Sigmoid colon (tissue), 6 donors: ENCODE measurements at regions not wholly inside any gene's neighbourhood (a gene's known extent, or its start where the extent isn't known, plus 50 kb on each side); places are given as distances from the start of the nearest gene placed in this dataset.

Source experiments
- DNase-seq: peaks from one replicate; pipeline ENCODE4 v3.0.0-alpha.2; 2019
- H3K27ac ChIP-seq, 4 donors: fragments of 200-600 bp; sonication (generic); one replicate each; pipeline ENCODE4 v1.5.1; 2016 to 2019; ENCODE audit warnings: mild to moderate bottlenecking in 1 of 4
- H3K27me3 ChIP-seq, 3 donors: fragments of 200-600 bp; sonication (generic); one replicate each; pipeline ENCODE4 v1.5.1; 2019; ENCODE audit warnings: mild to moderate bottlenecking in 1 of 3
- H3K36me3 ChIP-seq, 4 donors: fragments of 200-600 bp; sonication (generic); one replicate each; pipeline ENCODE4 v1.5.1; 2016 to 2019
- H3K4me1 ChIP-seq, 4 donors: fragments of 200-600 bp; sonication (generic); one replicate each; pipeline ENCODE4 v1.5.1; 2017 to 2019
- H3K4me3 ChIP-seq, 4 donors: fragments of 200-600 bp; sonication (generic); one replicate each; pipeline ENCODE4 v1.5.1; 2017 to 2019; ENCODE audit warnings: mild to moderate bottlenecking in 2 of 4, moderate library complexity in 1 of 4
- H3K9me3 ChIP-seq, 4 donors: fragments of 200-600 bp in 3 of 4; sonication (generic) in 3 of 4; one replicate each; pipeline versions ENCODE4 v1.5.1 to v1.6.1; 2013 to 2019
- EP300 ChIP-seq, 4 donors: sonication (generic); formaldehyde crosslinking; IDR thresholded peaks; one replicate each; pipeline ENCODE4 v1.6.1; 2017; ENCODE audit warnings: antibody characterized with exemption in 4 of 4
- POLR2A ChIP-seq, 2 donors: fragments of 450-650 bp; IDR thresholded peaks; one replicate each; pipeline ENCODE4 v1.6.1; 2016; ENCODE audit warnings: antibody characterized with exemption in 2 of 2, mild to moderate bottlenecking in 2 of 2, moderate library complexity in 2 of 2
- POLR2AphosphoS5 ChIP-seq, 4 donors: sonication (generic); formaldehyde crosslinking; IDR thresholded peaks; one replicate each; pipeline ENCODE4 v1.6.1; 2017; ENCODE audit warnings: antibody characterized with exemption in 4 of 4
- WGBS, 2 donors: extraction: QIAGEN DNeasy Blood & Tissue Kit; methylation state at CpG; one replicate each; pipeline ENCODE4 v1.1.7; 2013; 5-methylcytosine and 5-hydroxymethylcytosine counted together
- intact Hi-C: fragments of 100-400 bp; cut with DNase I; formaldehyde crosslinking; loops from one replicate; pipeline ENCODE4 v1.15.1; 2023
- TF ChIP-seq, protein P1 (sequence below), 4 experiments: fragments of 450-650 bp in 3 of 4; fragments of 200-600 bp in 1 of 4; IDR thresholded peaks; one replicate each; pipeline ENCODE4 v1.5.1; 2016 to 2019; ENCODE audit warnings: antibody characterized with exemption in 4 of 4, mild to moderate bottlenecking in 3 of 4, moderate library complexity in 2 of 4
- donor health status: healthy with polysubstance abuse.
- donor health status: healthy.

DNA sequence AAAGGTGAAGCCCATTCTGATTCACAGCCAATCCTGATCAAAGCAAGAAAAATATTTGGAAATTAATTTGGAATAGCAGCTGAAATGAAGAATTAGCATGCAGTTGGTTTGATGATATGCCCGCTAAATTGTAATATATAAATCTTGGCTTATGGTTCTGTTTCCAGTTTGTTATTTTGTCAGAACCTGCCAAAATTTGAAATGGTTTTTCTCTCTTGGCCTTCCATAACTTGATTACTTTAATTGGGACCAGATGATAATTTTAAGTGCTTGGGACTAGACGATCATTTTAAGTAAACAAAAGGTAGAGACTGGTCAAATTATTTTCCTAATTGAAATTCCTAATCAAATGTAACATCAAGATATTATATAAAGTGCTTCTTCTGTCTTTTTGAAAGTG, 842.4 kb downstream of the TBL1XR1 start:
- Histone ChIP-seq H3K4me3 (no peak overlapping the region), H3K4me1 (no peaks in the 10 kb centered on the region), H3K9me3 (no peaks in the 10 kb centered on the region), H3K27ac (no peak overlapping the region), H3K27me3 (no peaks in the 10 kb centered on the region), H3K36me3 (no peaks in the 10 kb centered on the region)
- WGBS, 2 donors = 71 to 78% methylated on average over 2 of the region's 2 CpGs
- intact Hi-C loops = no loop called here
- no peak for TF ChIP-seq POLR2A (IDR thresholded peaks at IDR 0.05)
- no peak for TF ChIP-seq EP300 (IDR thresholded peaks at IDR 0.05)
- TF ChIP-seq, protein P1, sequence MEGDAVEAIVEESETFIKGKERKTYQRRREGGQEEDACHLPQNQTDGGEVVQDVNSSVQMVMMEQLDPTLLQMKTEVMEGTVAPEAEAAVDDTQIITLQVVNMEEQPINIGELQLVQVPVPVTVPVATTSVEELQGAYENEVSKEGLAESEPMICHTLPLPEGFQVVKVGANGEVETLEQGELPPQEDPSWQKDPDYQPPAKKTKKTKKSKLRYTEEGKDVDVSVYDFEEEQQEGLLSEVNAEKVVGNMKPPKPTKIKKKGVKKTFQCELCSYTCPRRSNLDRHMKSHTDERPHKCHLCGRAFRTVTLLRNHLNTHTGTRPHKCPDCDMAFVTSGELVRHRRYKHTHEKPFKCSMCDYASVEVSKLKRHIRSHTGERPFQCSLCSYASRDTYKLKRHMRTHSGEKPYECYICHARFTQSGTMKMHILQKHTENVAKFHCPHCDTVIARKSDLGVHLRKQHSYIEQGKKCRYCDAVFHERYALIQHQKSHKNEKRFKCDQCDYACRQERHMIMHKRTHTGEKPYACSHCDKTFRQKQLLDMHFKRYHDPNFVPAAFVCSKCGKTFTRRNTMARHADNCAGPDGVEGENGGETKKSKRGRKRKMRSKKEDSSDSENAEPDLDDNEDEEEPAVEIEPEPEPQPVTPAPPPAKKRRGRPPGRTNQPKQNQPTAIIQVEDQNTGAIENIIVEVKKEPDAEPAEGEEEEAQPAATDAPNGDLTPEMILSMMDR (IDR thresholded peaks at IDR 0.05) = no peak
- no peak for TF ChIP-seq POLR2AphosphoS5 (IDR thresholded peaks at IDR 0.05)
- no peak for DNase-seq

GRCh38 chr3:176352716-176353334, 844.5 kb downstream of the TBL1XR1 start:
- intact Hi-C loops = no loop called here

DNA sequence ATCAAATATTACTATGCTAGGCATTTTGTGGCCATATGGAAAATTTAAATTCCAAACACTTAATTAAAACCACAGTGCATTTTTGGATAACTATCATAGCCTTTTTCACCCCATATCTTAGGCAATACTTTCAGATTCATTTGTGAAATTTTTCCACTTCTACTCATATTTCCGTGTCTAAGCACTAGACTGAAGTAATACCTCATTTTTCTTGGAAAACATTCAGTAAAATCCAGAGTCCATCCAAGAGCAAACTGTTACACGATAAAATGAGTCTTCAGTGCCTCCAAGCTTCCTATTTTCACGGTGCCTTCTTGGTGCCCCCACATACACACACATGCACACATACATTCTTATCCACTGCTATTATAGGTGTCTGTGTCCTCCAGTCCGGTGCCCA, 845.9 kb downstream of the TBL1XR1 start:
- WGBS, 2 donors = 77 to 81% methylated on average over 4 of the region's 4 CpGs
- intact Hi-C loops = no loop called here
- H3K9me3 ChIP-seq = no peaks in the 10 kb centered on the region
- H3K36me3 ChIP-seq = no peaks in the 10 kb centered on the region
- DNase-seq = no peak
- H3K4me3 ChIP-seq = no peak overlapping the region
- TF ChIP-seq, protein P1 (IDR thresholded peaks at IDR 0.05) = no peak
- TF ChIP-seq EP300 (IDR thresholded peaks at IDR 0.05) = no peak
- TF ChIP-seq POLR2A (IDR thresholded peaks at IDR 0.05) = no peak
- no peak for TF ChIP-seq POLR2AphosphoS5 (IDR thresholded peaks at IDR 0.05)
- H3K4me1 ChIP-seq = no peaks in the 10 kb centered on the region
- H3K27ac ChIP-seq = no peak overlapping the region
- H3K27me3 ChIP-seq = no peaks in the 10 kb centered on the region

More at GRCh38 chr3:176352716-176353334, 844.5 kb downstream of the TBL1XR1 start:
- 64 to 71% methylated on average over 4 of the region's 4 CpGs for WGBS, 2 donors
- DNase-seq = no peak
- TF ChIP-seq POLR2A (IDR thresholded peaks at IDR 0.05) (no peak), EP300 (IDR thresholded peaks at IDR 0.05) (no peak), POLR2AphosphoS5 (IDR thresholded peaks at IDR 0.05) (no peak)
- TF ChIP-seq, protein P1 (IDR thresholded peaks at IDR 0.05) = no peak
- Histone ChIP-seq H3K27ac (no peak overlapping the region), H3K36me3 (no peaks in the 10 kb centered on the region), H3K4me3 (no peak overlapping the region), H3K9me3 (no peaks in the 10 kb centered on the region), H3K27me3 (no peaks in the 10 kb centered on the region), H3K4me1 (no peaks in the 10 kb centered on the region)

DNA sequence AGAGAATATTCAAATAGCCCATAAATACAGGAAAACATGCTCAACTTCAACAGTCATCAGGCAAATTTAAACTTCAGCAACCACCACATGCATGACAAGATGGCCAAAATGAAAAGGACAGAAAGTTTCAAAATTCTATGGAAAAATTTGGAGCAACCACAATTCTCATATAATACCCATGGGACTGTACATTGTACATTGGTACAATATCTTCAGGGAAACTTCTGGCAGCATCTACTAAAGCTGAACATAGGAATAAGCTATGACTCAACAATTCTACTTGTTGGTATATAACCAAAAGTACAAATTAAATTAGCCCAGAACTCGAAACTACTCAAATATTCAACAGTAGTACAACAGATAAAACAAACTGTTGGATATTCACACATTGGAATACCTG, 847.6 kb downstream of the TBL1XR1 start:
- no peaks in the 10 kb centered on the region for H3K27me3 ChIP-seq
- intact Hi-C loops = no loop called here
- H3K4me1 ChIP-seq = no peaks in the 10 kb centered on the region
- WGBS, 2 donors = 37 to 60% methylated on average over 1 of the region's 1 CpG
- no peak for TF ChIP-seq EP300 (IDR thresholded peaks at IDR 0.05)
- no peak for TF ChIP-seq POLR2AphosphoS5 (IDR thresholded peaks at IDR 0.05)
- TF ChIP-seq, protein P1 (IDR thresholded peaks at IDR 0.05) = no peak
- no peak for TF ChIP-seq POLR2A (IDR thresholded peaks at IDR 0.05)
- H3K9me3 ChIP-seq = no peaks in the 10 kb centered on the region
- H3K4me3 ChIP-seq = no peak overlapping the region
- H3K36me3 ChIP-seq = no peaks in the 10 kb centered on the region
- no peak overlapping the region for H3K27ac ChIP-seq
- DNase-seq = no peak
